H1 (cell line): ENCODE measurements at regions not wholly inside any gene's neighbourhood (a gene's known extent, or its start where the extent isn't known, plus 50 kb on each side); places are given as distances from the start of the nearest gene placed in this dataset.

ENCODE experiments used
- CTCF ChIA-PET: fragments of 300-600 bp; sonication (Branson Sonifier 250); formaldehyde crosslinking; loops from one replicate; lab custom pipeline; 2021; ENCODE audit not compliant: partially characterized antibody; lab: Charles Lee
- POLR2A ChIA-PET: fragments of 300-600 bp; sonication (Branson Sonifier 250); formaldehyde crosslinking; loops from one replicate; lab custom pipeline; 2021; ENCODE audit warnings: inconsistent platforms; ENCODE audit not compliant: partially characterized antibody; lab: Charles Lee
- DNase-seq, 2 experiments: peaks; one replicate each; pipeline versions ENCODE4 v3.0.0 to v3.0.0-alpha.2; 2010 to 2022; ENCODE audit warnings: low spot score in 2 of 2, low read depth in 1 of 2, mixed read lengths in 1 of 2
- FAIRE-seq: peaks from 2 replicates; lab custom pipeline; 2011; peaks lifted over from hg19 to GRCh38; lab: Jason Lieb, UNC
- H2AFZ ChIP-seq: 2 replicates; pipeline ENCODE4 v1.8.1; 2012; ENCODE audit warnings: low read length, inconsistent platforms
- H2AK5ac ChIP-seq: 2 replicates; pipeline ENCODE4 v1.6.1; 2013; ENCODE audit warnings: low read depth, low read length
- H2BK120ac ChIP-seq: replicated peaks from 2 replicates; pipeline ENCODE3; 2013; ENCODE audit warnings: low read depth, low read length, inconsistent platforms
- H2BK12ac ChIP-seq: 2 replicates; pipeline ENCODE4 v1.6.1; 2013; ENCODE audit warnings: low read depth, low read length
- H2BK15ac ChIP-seq: 2 replicates; pipeline ENCODE4 v1.6.1; 2013; ENCODE audit warnings: low read length
- H2BK20ac ChIP-seq: 2 replicates; pipeline ENCODE4 v1.6.1; 2013; ENCODE audit warnings: low read length
- H2BK5ac ChIP-seq: 2 replicates; pipeline ENCODE4 v1.6.1; 2013; ENCODE audit warnings: low read depth, low read length
- H3K14ac ChIP-seq: 2 replicates; pipeline ENCODE4 v1.6.1; 2013; ENCODE audit warnings: inconsistent platforms; ENCODE audit not compliant: insufficient read length
- H3K18ac ChIP-seq: 2 replicates; pipeline ENCODE4 v1.6.1; 2013; ENCODE audit warnings: low read length; ENCODE audit errors: extremely low read depth
- H3K23ac ChIP-seq: 2 replicates; pipeline ENCODE4 v1.6.1; 2013; ENCODE audit warnings: inconsistent platforms; ENCODE audit not compliant: insufficient read length
- H3K23me2 ChIP-seq: 2 replicates; pipeline ENCODE4 v1.6.1; 2013; ENCODE audit warnings: low read depth, low read length
- H3K27ac ChIP-seq: 2 replicates; pipeline ENCODE4 v1.6.1; 2011; ENCODE audit warnings: low read depth, low read length, inconsistent platforms
- H3K27me3 ChIP-seq, 4 experiments: replicated peaks in 1 of 4; 1 replicate in 1 of 4; 2 replicates in 3 of 4; pipeline versions ENCODE4 v1.6.1 to v1.8.1; 2011 to 2013; ENCODE audit warnings: low read length in 3 of 4, mild to moderate bottlenecking in 3 of 4, inconsistent platforms in 2 of 4, mixed read lengths in 2 of 4, moderate library complexity in 1 of 4; ENCODE audit not compliant: control insufficient read depth in 3 of 4, insufficient read depth in 3 of 4; ENCODE audit errors: extremely low read depth in 1 of 4
- H3K36me3 ChIP-seq, 4 experiments: 2 replicates each; pipeline versions ENCODE4 v1.6.1 to v1.8.1; 2011 to 2013; ENCODE audit warnings: mild to moderate bottlenecking in 4 of 4, low read length in 3 of 4, moderate library complexity in 2 of 4, control low read depth in 1 of 4, inconsistent platforms in 1 of 4; ENCODE audit not compliant: insufficient read depth in 4 of 4, control insufficient read depth in 2 of 4
- H3K4ac ChIP-seq: replicated peaks from 2 replicates; pipeline ENCODE3; 2013; ENCODE audit warnings: low read length, low read depth, mixed read lengths, inconsistent platforms; ENCODE audit not compliant: insufficient read length
- H3K4me1 ChIP-seq, 4 experiments: replicated peaks in 1 of 4; 1 replicate in 1 of 4; 2 replicates in 3 of 4; pipeline versions ENCODE4 v1.6.1 to v1.8.1; 2011 to 2013; ENCODE audit warnings: low read length in 3 of 4, inconsistent platforms in 2 of 4, mixed read lengths in 1 of 4; ENCODE audit not compliant: insufficient read depth in 4 of 4, control insufficient read depth in 3 of 4
- H3K4me2 ChIP-seq, 2 experiments: 2 replicates each; pipeline versions ENCODE4 v1.6.1 to v1.8.1; 2011 to 2013; ENCODE audit warnings: low read depth in 2 of 2, low read length in 2 of 2, control low read depth in 1 of 2, inconsistent platforms in 1 of 2, mild to moderate bottlenecking in 1 of 2; ENCODE audit not compliant: insufficient read depth in 1 of 2
- H3K4me3 ChIP-seq, 4 experiments: fragments of 200-600, 300-600 bp in 1 of 4; sonication (generic), shearing (Covaris generic), sonication (Bioruptor Twin) in 1 of 4; 2 replicates each; pipeline versions ENCODE4 v1.5.1 to v1.8.1; 2011 to 2016; ENCODE audit warnings: low read length in 4 of 4, low read depth in 3 of 4, control low read depth in 2 of 4, inconsistent platforms in 2 of 4, mild to moderate bottlenecking in 2 of 4, mixed read lengths in 1 of 4, moderate library complexity in 1 of 4; ENCODE audit not compliant: insufficient read depth in 2 of 4; ENCODE audit errors: extremely low read depth in 1 of 4
- H3K56ac ChIP-seq: replicated peaks from 2 replicates; pipeline ENCODE3; 2013; ENCODE audit warnings: low read depth, mild to moderate bottlenecking, mixed read lengths, low read length, inconsistent platforms; ENCODE audit not compliant: insufficient read length
- H3K79me1 ChIP-seq: 2 replicates; pipeline ENCODE4 v1.6.1; 2013; ENCODE audit warnings: low read depth, low read length, control low read depth
- H3K79me2 ChIP-seq, 2 experiments: 2 replicates each; pipeline versions ENCODE4 v1.6.1 to v1.8.1; 2012 to 2013; ENCODE audit warnings: low read length in 2 of 2, mild to moderate bottlenecking in 2 of 2, inconsistent platforms in 1 of 2; ENCODE audit not compliant: insufficient read depth in 2 of 2, control insufficient read depth in 1 of 2
- H3K9ac ChIP-seq, 4 experiments: replicated peaks in 1 of 4; 1 replicate in 1 of 4; 2 replicates in 3 of 4; pipeline versions ENCODE4 v1.6.1 to v1.8.1; 2011 to 2013; ENCODE audit warnings: low read depth in 3 of 4, low read length in 3 of 4, control low read depth in 2 of 4, mild to moderate bottlenecking in 2 of 4, moderate library complexity in 2 of 4, inconsistent platforms in 1 of 4; ENCODE audit errors: extremely low read depth in 1 of 4
- H3K9me3 ChIP-seq, 2 experiments: 2 replicates each; pipeline versions ENCODE4 v1.6.1 to v1.8.1; 2012 to 2013; ENCODE audit warnings: mild to moderate bottlenecking in 2 of 2, moderate library complexity in 2 of 2, control low read depth in 1 of 2, inconsistent platforms in 1 of 2, low read depth in 1 of 2, low read length in 1 of 2, mixed read lengths in 1 of 2; ENCODE audit not compliant: insufficient read depth in 2 of 2
- H4K20me1 ChIP-seq, 2 experiments: replicated peaks in 1 of 2; 2 replicates each; pipeline versions ENCODE3 to v1.8.1; 2011 to 2013; ENCODE audit warnings: inconsistent platforms in 2 of 2, low read length in 2 of 2, mild to moderate bottlenecking in 1 of 2; ENCODE audit not compliant: insufficient read depth in 2 of 2, control insufficient read depth in 1 of 2
- H4K5ac ChIP-seq: 2 replicates; pipeline ENCODE4 v1.6.1; 2013; ENCODE audit warnings: low read length, low read depth, mixed read lengths, inconsistent platforms; ENCODE audit not compliant: insufficient read length
- H4K8ac ChIP-seq: 2 replicates; pipeline ENCODE4 v1.8.0; 2013; ENCODE audit warnings: mild to moderate bottlenecking, moderate library complexity, low read length, inconsistent platforms; ENCODE audit not compliant: insufficient read depth; ENCODE audit errors: extremely low read depth
- H4K91ac ChIP-seq: replicated peaks from 2 replicates; pipeline ENCODE3; 2013; ENCODE audit warnings: low read length, mixed read lengths, inconsistent platforms; ENCODE audit not compliant: insufficient read length
- CBX8 ChIP-seq: fragments of 300-800, 300-1000 bp; sonication (generic); IDR thresholded peaks from 2 replicates; pipeline ENCODE4 v1.7.1; 2016; ENCODE audit warnings: low read depth, low read length, borderline replicate concordance
- GTF2F1 ChIP-seq: IDR thresholded peaks from 2 replicates; pipeline ENCODE4 v1.6.1; 2012; ENCODE audit warnings: low read depth, low read length, improper control_type of control experiment, borderline replicate concordance
- KDM4A ChIP-seq: IDR thresholded peaks from one replicate; pipeline ENCODE4 v1.7.1; 2012; ENCODE audit warnings: low read depth, mild to moderate bottlenecking, moderate library complexity, low read length, inconsistent platforms; ENCODE audit not compliant: severe bottlenecking
- NANOG ChIP-seq: IDR thresholded peaks from 2 replicates; pipeline ENCODE4 v1.6.1; 2011; ENCODE audit warnings: low read length, low read depth, mild to moderate bottlenecking, inconsistent platforms; ENCODE audit not compliant: insufficient read depth, poor library complexity, severe bottlenecking
- SP1 ChIP-seq: IDR thresholded peaks from 2 replicates; pipeline ENCODE4 v1.6.1; 2011; ENCODE audit warnings: low read depth, low read length
- SP2 ChIP-seq: IDR thresholded peaks from 2 replicates; pipeline ENCODE4 v1.6.1; 2012; ENCODE audit warnings: mild to moderate bottlenecking, low read length, inconsistent platforms
- TAF1 ChIP-seq: IDR thresholded peaks from 2 replicates; pipeline ENCODE4 v1.6.1; 2011; ENCODE audit warnings: mild to moderate bottlenecking, low read depth, low read length
- ZNF274 ChIP-seq: IDR thresholded peaks from 2 replicates; pipeline ENCODE4 v1.7.0; 2012; ENCODE audit warnings: low read length, borderline replicate concordance; ENCODE audit errors: extremely low read depth
- WGBS, 2 experiments: shearing (Covaris generic) in 1 of 2; methylation state at CpG; one replicate each; pipeline versions ENCODE4 v1.1.6 to v1.1.7; 2013 to 2015; ENCODE audit warnings: low lambda C conversion rate in 2 of 2, mixed read lengths in 2 of 2, inconsistent platforms in 1 of 2, low coverage in 1 of 2, missing lambda C conversion rate in 1 of 2; ENCODE audit not compliant: insufficient replicate concordance in 2 of 2, insufficient coverage in 1 of 2, insufficient read length in 1 of 2; ENCODE audit errors: extremely low coverage in 1 of 2, missing lambda C conversion rate in 1 of 2; 5-methylcytosine and 5-hydroxymethylcytosine counted together
- TF ChIP-seq, protein P1 (sequence below): IDR thresholded peaks from 2 replicates; pipeline ENCODE4 v1.6.1; 2012; ENCODE audit warnings: inconsistent platforms
- TF ChIP-seq, protein P2 (sequence below): IDR thresholded peaks from 2 replicates; pipeline ENCODE4 v1.6.1; 2012; ENCODE audit warnings: inconsistent platforms

GRCh38 chr15:29205186-29205585 is 64.4 kb downstream of the NSMCE3 start:
- ChIA-PET POLR2A (no interaction called here), CTCF (interaction anchor here (1.3 kb wide), 1 partner anchor 19 kb away, joined by 3 read pairs; no protein-coding TSS in a partner anchor)
- Histone ChIP-seq H3K23me2 (no peaks in the 10 kb centered on the region), H3K27ac (no peak overlapping the region), H3K36me3 (no peaks in the 10 kb centered on the region), H2BK15ac (no peak overlapping the region), H2BK5ac (no peak overlapping the region), H3K4me2 (no peak overlapping the region), H3K56ac (no peak overlapping the region), H3K27me3 (no peaks in the 10 kb centered on the region), H4K5ac (no peak overlapping the region), H3K23ac (no peak overlapping the region), H3K9me3 (0 out of 4 replicates have a peak, but pooled peaks cover 0 to 3% of the 10 kb centered on the region in 2 experiments), H3K4me3 (no peak overlapping the region), H3K79me1 (no peaks in the 10 kb centered on the region), H2BK120ac (no peak overlapping the region), H2BK20ac (no peak overlapping the region), H2BK12ac (no peak overlapping the region), H4K8ac (no peak overlapping the region), H2AK5ac (no peak overlapping the region), H3K18ac (no peak overlapping the region), H3K4me1 (peaks cover 0 to 5% (median 1%) of the 10 kb centered on the region in 4 experiments; a peak in 3 of 7 replicates), H3K4ac (no peak overlapping the region), H3K79me2 (no peaks in the 10 kb centered on the region), H4K91ac (no peak overlapping the region), H3K9ac (no peak overlapping the region), H2AFZ (no peak overlapping the region), H3K14ac (no peak overlapping the region), H4K20me1 (no peaks in the 10 kb centered on the region)
- 46% methylated on average over 2 of the region's 2 CpGs; no CpG with 5 or more reads in 1 of the 2 experiments for WGBS, 2 experiments
- DNase-seq (no peak), FAIRE-seq (no peak)
- TF ChIP-seq TAF1 (no peak), GTF2F1 (no peak), SP1 (no peak), ZNF274 (no peak), SP2 (no peak), KDM4A (no peak), CBX8 (no peak), NANOG (no peak)
- TF ChIP-seq, protein P1, sequence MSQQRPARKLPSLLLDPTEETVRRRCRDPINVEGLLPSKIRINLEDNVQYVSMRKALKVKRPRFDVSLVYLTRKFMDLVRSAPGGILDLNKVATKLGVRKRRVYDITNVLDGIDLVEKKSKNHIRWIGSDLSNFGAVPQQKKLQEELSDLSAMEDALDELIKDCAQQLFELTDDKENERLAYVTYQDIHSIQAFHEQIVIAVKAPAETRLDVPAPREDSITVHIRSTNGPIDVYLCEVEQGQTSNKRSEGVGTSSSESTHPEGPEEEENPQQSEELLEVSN, result no peak
- TF ChIP-seq, protein P2, sequence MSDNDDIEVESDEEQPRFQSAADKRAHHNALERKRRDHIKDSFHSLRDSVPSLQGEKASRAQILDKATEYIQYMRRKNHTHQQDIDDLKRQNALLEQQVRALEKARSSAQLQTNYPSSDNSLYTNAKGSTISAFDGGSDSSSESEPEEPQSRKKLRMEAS, result no peak
